Caco-2 (cell line): ENCODE measurements at regions not wholly inside any gene's neighbourhood (a gene's known extent, or its start where the extent isn't known, plus 50 kb on each side); places are given as distances from the start of the nearest gene placed in this dataset.

Experiments used
- BruUV-seq: library from RNA; stranded (reverse); fragments of 400-500 nt; replicated peaks from 2 replicates; lab custom pipeline; 2021; lab: Mats Ljungman, UMichigan
- CTCF ChIA-PET: fragments of 300-600 bp; sonication (Branson Sonifier 250); formaldehyde crosslinking; loops from one replicate; lab custom pipeline; 2022; ENCODE audit warnings: antibody characterized with exemption; lab: Charles Lee
- POLR2A ChIA-PET: fragments of 300-600 bp; sonication (Branson Sonifier 250); formaldehyde crosslinking; loops from one replicate; lab custom pipeline; 2022; ENCODE audit warnings: antibody characterized with exemption; lab: Charles Lee
- DNase-seq, 2 experiments: peaks; one replicate each; pipeline versions ENCODE4 v3.0.0 to v3.0.0-alpha.2; 2020 to 2022
- H3K27me3 ChIP-seq: replicated peaks from 2 replicates; pipeline ENCODE4 v1.6.0; 2011; ENCODE audit warnings: low read length; ENCODE audit not compliant: control insufficient read depth, insufficient read depth
- H3K36me3 ChIP-seq: 2 replicates; pipeline ENCODE4 v1.5.1; 2011; ENCODE audit warnings: low read length; ENCODE audit not compliant: control insufficient read depth, insufficient read depth
- H3K4me1 ChIP-seq: fragments of 250-450 bp; sonication (Bioruptor Pico); 2 replicates; pipeline ENCODE4 v1.5.1; 2020; ENCODE audit warnings: mild to moderate bottlenecking
- H3K4me3 ChIP-seq: 2 replicates; pipeline ENCODE4 v1.5.1; 2011; ENCODE audit warnings: low read depth, mild to moderate bottlenecking, control low read depth, low read length
- H3K9me3 ChIP-seq: fragments of 250-450 bp; sonication (Bioruptor Pico); 2 replicates; pipeline ENCODE4 v1.5.1; 2020; ENCODE audit warnings: mild to moderate bottlenecking, moderate library complexity
- H3K27ac Mint-ChIP-seq: one replicate; pipeline ENCODE4 v1.8.0; 2022; ENCODE audit warnings: mixed read lengths; ENCODE audit not compliant: unreplicated experiment
- H3K27me3 Mint-ChIP-seq: one replicate; pipeline ENCODE4 v1.8.0; 2022; ENCODE audit warnings: mixed read lengths; ENCODE audit not compliant: insufficient read depth, unreplicated experiment
- H3K36me3 Mint-ChIP-seq: one replicate; pipeline ENCODE4 v1.8.0; 2022; ENCODE audit warnings: mild to moderate bottlenecking, mixed read lengths; ENCODE audit not compliant: insufficient read depth, unreplicated experiment
- H3K4me1 Mint-ChIP-seq: one replicate; pipeline ENCODE4 v1.8.0; 2022; ENCODE audit warnings: low read depth, mixed read lengths; ENCODE audit not compliant: unreplicated experiment
- H3K4me3 Mint-ChIP-seq: one replicate; pipeline ENCODE4 v1.8.0; 2022; ENCODE audit warnings: mild to moderate bottlenecking, moderate library complexity, mixed read lengths; ENCODE audit not compliant: unreplicated experiment
- H3K9me3 Mint-ChIP-seq: one replicate; pipeline ENCODE4 v1.8.0; 2022; ENCODE audit warnings: mixed read lengths; ENCODE audit not compliant: unreplicated experiment
- CTCF ChIP-seq, 2 experiments: fragments of 200-600 bp in 1 of 2; IDR thresholded peaks; 1 replicate in 1 of 2; 2 replicates in 1 of 2; pipeline versions ENCODE4 v1.5.1 to v1.8.0; 2011 to 2022; ENCODE audit warnings: antibody characterized with exemption in 1 of 2, control low read depth in 1 of 2, inconsistent platforms in 1 of 2, low read depth in 1 of 2, low read length in 1 of 2, mild to moderate bottlenecking in 1 of 2, moderate library complexity in 1 of 2; ENCODE audit not compliant: insufficient read depth in 1 of 2, severe bottlenecking in 1 of 2, unreplicated experiment in 1 of 2
- intact Hi-C: fragments of 100-400 bp; cut with micrococcal nuclease; formaldehyde crosslinking; loops from one replicate; pipeline ENCODE4 v1.10.0; 2022; ENCODE audit not compliant: unreplicated experiment

- no peaks in the 10 kb centered on the region for H3K36me3 ChIP-seq
- H3K4me1 ChIP-seq, result no peaks in the 10 kb centered on the region
- H3K27me3 ChIP-seq, result no peaks in the 10 kb centered on the region
- ChIA-PET CTCF (no interaction called here), POLR2A (no interaction called here)
- no peak for DNase-seq
- H3K9me3 ChIP-seq, result no peaks in the 10 kb centered on the region
- Mint-ChIP-seq H3K36me3 (no peaks in the 10 kb centered on the region), H3K4me3 (no peak overlapping the region), H3K4me1 (no peaks in the 10 kb centered on the region), H3K27me3 (peaks cover 3% of the 10 kb centered on the region), H3K9me3 (no peaks in the 10 kb centered on the region), H3K27ac (no peak overlapping the region)
- BruUV-seq, result no TSS peak
- no peak overlapping the region for H3K4me3 ChIP-seq
- TF ChIP-seq CTCF (IDR thresholded peaks at IDR 0.05; ENCODE audit: insufficient read depth in 1 of 2, low read depth in 1 of 2, low read length in 1 of 2, severe bottlenecking in 1 of 2, unreplicated experiment in 1 of 2), result no peak
- intact Hi-C loops, result no loop called here
Measured at GRCh38 chr15:37618353-37618752, 316.1 kb upstream of the TMCO5A start.

- no peaks in the 10 kb centered on the region for H3K4me1 Mint-ChIP-seq
- Histone ChIP-seq H3K9me3 (no peaks in the 10 kb centered on the region), H3K36me3 (no peaks in the 10 kb centered on the region), H3K4me3 (no peak overlapping the region), H3K27me3 (no peaks in the 10 kb centered on the region), H3K4me1 (no peaks in the 10 kb centered on the region)
- DNase-seq, result no peak
- H3K36me3 Mint-ChIP-seq, result no peaks in the 10 kb centered on the region
- no peaks in the 10 kb centered on the region for H3K9me3 Mint-ChIP-seq
- TF ChIP-seq CTCF (IDR thresholded peaks at IDR 0.05; ENCODE audit: insufficient read depth in 1 of 2, low read depth in 1 of 2, low read length in 1 of 2, severe bottlenecking in 1 of 2, unreplicated experiment in 1 of 2), result no peak
- H3K27me3 Mint-ChIP-seq, result peaks cover 3% of the 10 kb centered on the region
- BruUV-seq, result no TSS peak
- H3K4me3 Mint-ChIP-seq, result no peak overlapping the region
- intact Hi-C loops, result no loop called here
- ChIA-PET CTCF (no interaction called here), POLR2A (no interaction called here)
- no peak overlapping the region for H3K27ac Mint-ChIP-seq
Measured at GRCh38 chr15:37619358-37620042, 314.9 kb upstream of the TMCO5A start.

GRCh38 chr15:37625576-37625975, 308.9 kb upstream of the TMCO5A start:
- DNase-seq, result no peak
- Mint-ChIP-seq H3K9me3 (no peaks in the 10 kb centered on the region), H3K27ac (no peak overlapping the region), H3K36me3 (no peaks in the 10 kb centered on the region), H3K4me1 (no peaks in the 10 kb centered on the region), H3K27me3 (peaks cover 5% of the 10 kb centered on the region), H3K4me3 (no peak overlapping the region)
- Histone ChIP-seq H3K4me3 (no peak overlapping the region), H3K4me1 (no peaks in the 10 kb centered on the region), H3K9me3 (no peaks in the 10 kb centered on the region), H3K36me3 (no peaks in the 10 kb centered on the region), H3K27me3 (no peaks in the 10 kb centered on the region)
- ChIA-PET CTCF (no interaction called here), POLR2A (no interaction called here)
- intact Hi-C loops, result no loop called here
- BruUV-seq, result no TSS peak
- TF ChIP-seq CTCF (IDR thresholded peaks at IDR 0.05; ENCODE audit: insufficient read depth in 1 of 2, low read depth in 1 of 2, low read length in 1 of 2, severe bottlenecking in 1 of 2, unreplicated experiment in 1 of 2), result no peak
